ENCODE measurements at regions not wholly inside any gene's neighbourhood (a gene's known extent, or its start where the extent isn't known, plus 50 kb on each side); places are given as distances from the start of the nearest gene placed in this dataset.

DNA sequence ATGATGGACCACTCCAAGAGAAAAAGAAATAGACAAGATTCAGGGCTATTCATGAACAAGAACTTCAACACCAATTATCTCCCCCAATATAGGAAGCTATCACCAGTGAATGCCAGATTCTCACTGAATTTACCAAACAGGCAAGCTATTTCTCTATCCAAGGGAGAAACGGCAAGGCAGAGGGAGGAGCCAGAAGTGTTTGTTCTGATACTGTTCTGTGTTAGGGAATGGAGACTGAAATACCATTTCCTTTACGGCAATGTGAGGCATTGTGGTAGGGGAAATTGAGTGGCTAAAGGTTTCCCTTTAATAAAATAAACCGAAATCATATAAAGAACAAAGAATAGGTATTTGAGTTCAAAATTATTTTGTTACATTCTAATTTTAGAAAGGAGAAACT is 68.0 kb upstream of the ALDH1A1 start:
- no peak for TF ChIP-seq CTCF (IDR thresholded peaks at IDR 0.05; ENCODE audit: borderline replicate concordance, extremely low read depth, low read length, poor library complexity, severe bottlenecking)
- no peak for TF ChIP-seq EZH2 (IDR thresholded peaks at IDR 0.05; ENCODE audit: borderline replicate concordance, low read depth, low read length, severe bottlenecking)

Measured in DND-41 (cell line).